ENCODE measurements at regions not wholly inside any gene's neighbourhood (a gene's known extent, or its start where the extent isn't known, plus 50 kb on each side); places are given as distances from the start of the nearest gene placed in this dataset.
A peak's percentile ranks its signal among the peaks of the same experiment; 100 is the strongest.

- ChIA-PET CTCF (no interaction called here), POLR2A (no interaction called here)
- Histone ChIP-seq H3K4me3 (ENCODE audit: low read depth, low read length) (no peak overlapping the region), H3K4me1 (ENCODE audit: control insufficient read depth, insufficient read depth, low read length) (no peaks in the 10 kb centered on the region), H3K27ac (ENCODE audit: extremely low read depth, low read depth, low read length) (no peak overlapping the region), H3K9me3 (ENCODE audit: control insufficient read depth, insufficient read depth, low read depth, low read length) (no peaks in the 10 kb centered on the region), H3K36me3 (ENCODE audit: control insufficient read depth in 2 of 2, insufficient read depth in 1 of 2, low read length in 2 of 2) (no peaks in the 10 kb centered on the region)
- no peak for TF ChIP-seq ZNF350 (tag by site-specific recombination; IDR thresholded peaks at IDR 0.05)
- TF ChIP-seq ZNF362 (tag by site-specific recombination; IDR thresholded peaks at IDR 0.05): no peak
- TF ChIP-seq EGR2 (tag by site-specific recombination; IDR thresholded peaks at IDR 0.05; ENCODE audit: low read depth): peak; percentile 64
- no peak for TF ChIP-seq ZBTB20 (tag by site-specific recombination; IDR thresholded peaks at IDR 0.05)
- TF ChIP-seq ZNF18 (tag by site-specific recombination; IDR thresholded peaks at IDR 0.05): no peak
- TF ChIP-seq TCF7L2 (IDR thresholded peaks at IDR 0.05; ENCODE audit: borderline replicate concordance, low read depth, low read length): no peak
- TF ChIP-seq OSR2 (tag by site-specific recombination; IDR thresholded peaks at IDR 0.05): no peak
- no peak for TF ChIP-seq ZNF274 (IDR thresholded peaks at IDR 0.05; ENCODE audit: low read length)
- no peak for TF ChIP-seq ZNF274 (tag by site-specific recombination; IDR thresholded peaks at IDR 0.05; ENCODE audit: borderline replicate concordance)
- peak; percentile 35 for TF ChIP-seq ZFHX2 (tag by site-specific recombination; conservative IDR thresholded peaks at IDR 0.05)
- TF ChIP-seq KLF7 (tag by site-specific recombination; IDR thresholded peaks at IDR 0.05; ENCODE audit: borderline replicate concordance): no peak
- no peak for TF ChIP-seq ZBTB17 (tag by site-specific recombination; IDR thresholded peaks at IDR 0.05)
- TF ChIP-seq SCRT1 (tag by site-specific recombination; IDR thresholded peaks at IDR 0.05; ENCODE audit: borderline replicate concordance): no peak
- TF ChIP-seq ZFP3 (tag by site-specific recombination; IDR thresholded peaks at IDR 0.05; ENCODE audit: low read depth): no peak
- no peak for TF ChIP-seq ZBTB48 (tag by site-specific recombination; IDR thresholded peaks at IDR 0.05)
- no peak for TF ChIP-seq IKZF3 (tag by site-specific recombination; IDR thresholded peaks at IDR 0.05)
Observed at GRCh38 chr12:4206470-4206869, 67.1 kb upstream of the CCND2 start.

GRCh38 chr12:4203772-4204376 is 69.7 kb upstream of the CCND2 start:
- no peaks in the 10 kb centered on the region for H3K4me1 ChIP-seq (ENCODE audit: control insufficient read depth, insufficient read depth, low read length)
- no peak overlapping the region for H3K4me3 ChIP-seq (ENCODE audit: low read depth, low read length)
- ChIA-PET CTCF (no interaction called here), POLR2A (no interaction called here)
- TF ChIP-seq ZBTB49 (tag by site-specific recombination; IDR thresholded peaks at IDR 0.05; ENCODE audit: low read depth) (no peak), ZNF121 (tag by site-specific recombination; IDR thresholded peaks at IDR 0.05) (no peak), SP7 (tag by site-specific recombination; IDR thresholded peaks at IDR 0.05) (no peak), ZNF629 (tag by site-specific recombination; IDR thresholded peaks at IDR 0.05) (no peak), GLIS1 (tag by site-specific recombination; IDR thresholded peaks at IDR 0.05) (no peak), ZFP3 (tag by site-specific recombination; IDR thresholded peaks at IDR 0.05; ENCODE audit: low read depth) (no peak), OSR2 (tag by site-specific recombination; IDR thresholded peaks at IDR 0.05) (no peak)
- no peaks in the 10 kb centered on the region for H3K36me3 ChIP-seq (ENCODE audit: control insufficient read depth in 2 of 2, insufficient read depth in 1 of 2, low read length in 2 of 2)
- H3K27ac ChIP-seq (ENCODE audit: extremely low read depth, low read depth, low read length): no peak overlapping the region
- H3K9me3 ChIP-seq (ENCODE audit: control insufficient read depth, insufficient read depth, low read depth, low read length): no peaks in the 10 kb centered on the region
